Stimulated activated CD4-positive, alpha-beta T cell treated with anti-CD3 and anti-CD28 coated beads, Interleukin-15, amount 100 ng/mL, for 24 hours (primary cell): ENCODE measurements at regions not wholly inside any gene's neighbourhood (a gene's known extent, or its start where the extent isn't known, plus 50 kb on each side); places are given as distances from the start of the nearest gene placed in this dataset.

Source experiments
- DNase-seq: peaks from one replicate; pipeline ENCODE4 v3.0.0-alpha.2; 2020

GRCh38 chr10:131676800-131677421 lies 223.9 kb upstream of the PPP2R2D start:
- DNase-seq: no peak

GRCh38 chr10:131677671-131678070 lies 223.1 kb upstream of the PPP2R2D start:
- DNase-seq: no peak

GRCh38 chr10:131678171-131678570 lies 222.6 kb upstream of the PPP2R2D start:
- no peak for DNase-seq

GRCh38 chr10:131678613-131679012 lies 222.2 kb upstream of the PPP2R2D start:
- no peak for DNase-seq

GRCh38 chr10:131679926-131680325 lies 220.9 kb upstream of the PPP2R2D start:
- DNase-seq: no peak

GRCh38 chr10:131681122-131681521 lies 219.7 kb upstream of the PPP2R2D start:
- DNase-seq: no peak

GRCh38 chr10:131681656-131682055 lies 219.2 kb upstream of the PPP2R2D start:
- no peak for DNase-seq

GRCh38 chr10:131682271-131682962 lies 218.4 kb upstream of the PPP2R2D start:
- no peak for DNase-seq

GRCh38 chr10:131683281-131683861 lies 217.4 kb upstream of the PPP2R2D start:
- no peak for DNase-seq

- DNase-seq: no peak
These were observed 216.9 kb upstream of the PPP2R2D start for GRCh38 chr10:131683941-131684340.

- DNase-seq: no peak
These were observed 215.8 kb upstream of the PPP2R2D start for GRCh38 chr10:131685007-131685406.

- no peak for DNase-seq
These were observed 215.2 kb upstream of the PPP2R2D start for GRCh38 chr10:131685576-131685975.

GRCh38 chr10:131686781-131687420 lies 213.9 kb upstream of the PPP2R2D start:
- DNase-seq: no peak

- DNase-seq: no peak
These were observed 212.5 kb upstream of the PPP2R2D start for GRCh38 chr10:131688304-131688703.

- DNase-seq: no peak
These were observed 211.8 kb upstream of the PPP2R2D start for GRCh38 chr10:131689016-131689415.

GRCh38 chr10:131689486-131689885 lies 211.3 kb upstream of the PPP2R2D start:
- no peak for DNase-seq

GRCh38 chr10:131689954-131690757 lies 210.7 kb upstream of the PPP2R2D start:
- no peak for DNase-seq

GRCh38 chr10:131690805-131691239 lies 210.0 kb upstream of the PPP2R2D start:
- DNase-seq: no peak

- no peak for DNase-seq
These were observed 209.2 kb upstream of the PPP2R2D start for GRCh38 chr10:131691481-131692090.

- no peak for DNase-seq
These were observed 208.6 kb upstream of the PPP2R2D start for GRCh38 chr10:131692176-131692575.

GRCh38 chr10:131692686-131693334 lies 208.0 kb upstream of the PPP2R2D start:
- DNase-seq: no peak

GRCh38 chr10:131693766-131694165 lies 207.0 kb upstream of the PPP2R2D start:
- no peak for DNase-seq
